ENCODE measurements at regions not wholly inside any gene's neighbourhood (a gene's known extent, or its start where the extent isn't known, plus 50 kb on each side); places are given as distances from the start of the nearest gene placed in this dataset.

DNA sequence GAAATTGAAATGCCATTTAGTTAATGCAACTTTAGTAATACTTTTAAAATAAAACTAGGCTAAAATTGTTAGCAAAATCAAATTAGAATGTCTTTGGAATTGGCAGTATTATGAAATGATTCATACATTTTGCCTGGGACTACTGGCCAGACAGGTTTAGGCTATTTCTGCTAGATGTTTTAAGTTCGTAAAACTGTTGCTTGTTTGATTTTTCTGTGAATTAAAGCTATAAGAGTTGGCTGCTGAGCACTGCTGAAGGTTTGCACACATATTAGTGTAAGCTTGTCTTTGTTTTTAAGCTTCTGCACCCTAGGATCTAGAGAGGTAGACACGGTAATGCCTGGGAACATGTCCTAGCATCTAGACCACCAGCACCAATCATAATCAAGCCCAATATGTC is 1094.6 kb upstream of the ADGRL4 start:
- Mint-ChIP-seq H3K27ac (no peak overlapping the region), H3K36me3 (ENCODE audit: insufficient read depth in 2 of 2) (peaks cover 0 to 4% of the 10 kb centered on the region in 2 donors), H3K4me3 (no peak overlapping the region), H3K4me1 (ENCODE audit: low read depth) (no peaks in the 10 kb centered on the region), H3K9me3 (peaks cover 4 to 7% of the 10 kb centered on the region in 2 donors), H3K27me3 (ENCODE audit: low read depth) (no peaks in the 10 kb centered on the region)
- ATAC-seq (replicated peaks in 1 of 2) (no peak), DNase-seq (no peak)

DNA sequence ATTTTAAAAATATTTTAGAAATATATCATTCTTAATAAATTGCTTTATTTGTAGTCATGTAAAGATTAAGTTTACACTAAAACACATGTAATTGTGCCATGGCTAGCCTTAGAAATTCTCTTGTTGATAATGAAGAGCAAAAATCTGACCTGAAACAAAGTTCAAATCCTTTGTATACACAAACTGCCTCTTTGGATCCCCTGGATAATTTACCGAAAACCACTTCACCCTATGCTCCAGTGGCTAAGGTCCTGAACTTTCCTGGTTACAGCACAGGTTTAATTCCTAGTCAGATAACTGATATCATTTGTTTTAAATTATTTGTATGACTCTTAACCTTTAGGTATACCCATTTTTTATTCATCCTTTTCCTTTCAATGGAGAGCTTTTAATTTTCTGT is 1093.2 kb upstream of the ADGRL4 start:
- DNase-seq = no peak

DNA sequence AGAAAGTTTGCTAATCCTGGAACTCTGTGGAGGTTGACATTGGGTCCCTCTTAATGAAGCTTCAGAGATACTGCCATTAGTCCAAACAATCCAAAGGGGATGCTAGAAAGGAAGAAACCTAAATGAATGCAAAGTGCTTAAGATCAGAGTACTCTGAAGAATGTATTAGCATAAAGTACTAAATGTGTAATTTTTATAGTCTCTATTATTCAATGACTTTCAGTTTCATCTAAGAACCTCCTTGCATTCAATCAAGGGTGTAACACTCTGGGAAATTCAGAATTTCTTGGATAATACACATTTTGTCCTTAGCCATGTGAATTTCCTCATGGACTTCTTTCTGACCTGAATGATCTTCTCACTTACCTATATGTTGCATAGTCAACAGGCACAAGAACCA is 1078.5 kb upstream of the ADGRL4 start:
- Mint-ChIP-seq H3K36me3 (ENCODE audit: insufficient read depth in 2 of 2) (no peaks in the 10 kb centered on the region), H3K27me3 (ENCODE audit: low read depth) (no peaks in the 10 kb centered on the region), H3K9me3 (peaks cover 0 to 3% of the 10 kb centered on the region in 2 donors), H3K4me3 (no peak overlapping the region), H3K27ac (no peak overlapping the region), H3K4me1 (ENCODE audit: low read depth) (no peaks in the 10 kb centered on the region)
- ATAC-seq (replicated peaks in 1 of 2) (no peak), DNase-seq (no peak)

More for the DNA sequence above, 1093.2 kb upstream of the ADGRL4 start:
- peaks cover 0 to 4% of the 10 kb centered on the region in 2 donors for H3K36me3 Mint-ChIP-seq (ENCODE audit: insufficient read depth in 2 of 2)
- H3K9me3 Mint-ChIP-seq = peaks cover 4 to 7% of the 10 kb centered on the region in 2 donors
- H3K4me3 Mint-ChIP-seq = no peak overlapping the region
- no peak overlapping the region for H3K27ac Mint-ChIP-seq
- H3K4me1 Mint-ChIP-seq (ENCODE audit: low read depth) = no peaks in the 10 kb centered on the region
- H3K27me3 Mint-ChIP-seq (ENCODE audit: low read depth) = no peaks in the 10 kb centered on the region
- ATAC-seq (replicated peaks in 1 of 2) = no peak

DNA sequence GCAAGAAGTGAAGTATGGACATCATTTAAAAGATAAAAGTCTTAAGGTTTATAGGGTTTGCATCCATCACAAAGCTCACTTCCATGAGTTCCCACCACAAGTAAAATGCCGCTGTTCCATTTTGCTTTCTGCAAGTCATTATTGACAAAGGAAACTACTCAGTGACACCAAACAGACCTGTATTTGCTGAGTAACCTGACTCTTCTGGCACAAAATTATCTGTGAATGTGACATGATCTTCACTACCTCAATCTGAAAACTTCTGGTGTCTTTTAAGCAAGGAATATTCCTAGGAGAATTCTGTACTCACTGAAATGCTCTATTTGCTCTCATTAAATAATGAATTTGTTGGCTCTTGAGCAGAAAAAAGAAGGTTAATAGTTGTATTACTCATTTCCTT is 1077.4 kb upstream of the ADGRL4 start:
- no peak overlapping the region for H3K4me3 Mint-ChIP-seq
- H3K36me3 Mint-ChIP-seq (ENCODE audit: insufficient read depth in 2 of 2) = no peaks in the 10 kb centered on the region
- ATAC-seq (replicated peaks in 1 of 2) = no peak
- H3K4me1 Mint-ChIP-seq (ENCODE audit: low read depth) = no peaks in the 10 kb centered on the region
- no peak for DNase-seq
- no peaks in the 10 kb centered on the region for H3K27me3 Mint-ChIP-seq (ENCODE audit: low read depth)
- peaks cover 0 to 3% of the 10 kb centered on the region in 2 donors for H3K9me3 Mint-ChIP-seq
- H3K27ac Mint-ChIP-seq = no peak overlapping the region

DNA sequence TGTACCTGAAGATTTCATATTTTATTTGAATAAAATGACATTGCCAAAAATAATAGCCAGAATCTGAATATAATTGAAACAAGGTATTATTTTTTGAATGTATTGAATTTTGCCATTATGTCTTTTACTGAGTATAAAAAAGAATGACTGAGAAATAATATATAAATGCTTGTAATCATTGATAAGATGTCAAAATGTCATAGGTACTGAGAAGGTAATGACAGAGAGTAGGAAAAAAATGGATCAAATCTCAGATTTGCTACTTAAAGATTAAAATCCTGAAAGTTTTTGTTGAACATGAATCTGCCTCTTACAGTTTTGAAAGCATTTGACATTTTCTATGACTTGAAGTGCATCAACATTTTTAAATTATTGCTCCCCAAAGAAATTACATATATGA is 1069.9 kb upstream of the ADGRL4 start:
- Mint-ChIP-seq H3K9me3 (peaks cover 4 to 5% of the 10 kb centered on the region in 2 donors), H3K27me3 (ENCODE audit: low read depth) (no peaks in the 10 kb centered on the region), H3K27ac (no peak overlapping the region), H3K4me1 (ENCODE audit: low read depth) (no peaks in the 10 kb centered on the region), H3K4me3 (no peak overlapping the region), H3K36me3 (ENCODE audit: insufficient read depth in 2 of 2) (no peaks in the 10 kb centered on the region)
- DNase-seq (no peak), ATAC-seq (replicated peaks in 1 of 2) (no peak)

DNA sequence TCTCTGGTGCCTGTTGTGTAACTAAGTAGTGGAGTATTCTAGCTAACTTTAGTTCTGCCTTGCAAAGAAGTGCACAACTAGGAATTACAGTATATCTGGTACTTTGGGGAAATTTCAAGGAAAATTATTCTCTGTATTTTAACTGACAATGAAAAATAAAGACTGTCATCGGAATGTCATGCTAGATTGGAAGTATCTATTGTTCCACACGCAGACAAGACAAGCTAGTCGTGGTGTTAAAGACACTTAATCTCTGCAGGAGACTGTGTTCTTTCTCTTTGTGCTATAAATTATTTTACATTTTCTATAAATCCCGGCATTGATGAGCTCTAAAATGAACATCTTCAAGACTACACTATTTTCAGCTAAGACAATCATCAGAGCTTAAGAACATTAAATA is 1068.8 kb upstream of the ADGRL4 start:
- Mint-ChIP-seq H3K9me3 (peaks cover 1 to 5% of the 10 kb centered on the region in 2 donors), H3K27ac (no peak overlapping the region), H3K27me3 (ENCODE audit: low read depth) (no peaks in the 10 kb centered on the region), H3K4me1 (ENCODE audit: low read depth) (no peaks in the 10 kb centered on the region), H3K4me3 (no peak overlapping the region), H3K36me3 (ENCODE audit: insufficient read depth in 2 of 2) (no peaks in the 10 kb centered on the region)
- ATAC-seq (replicated peaks in 1 of 2) = no peak
- DNase-seq = no peak

DNA sequence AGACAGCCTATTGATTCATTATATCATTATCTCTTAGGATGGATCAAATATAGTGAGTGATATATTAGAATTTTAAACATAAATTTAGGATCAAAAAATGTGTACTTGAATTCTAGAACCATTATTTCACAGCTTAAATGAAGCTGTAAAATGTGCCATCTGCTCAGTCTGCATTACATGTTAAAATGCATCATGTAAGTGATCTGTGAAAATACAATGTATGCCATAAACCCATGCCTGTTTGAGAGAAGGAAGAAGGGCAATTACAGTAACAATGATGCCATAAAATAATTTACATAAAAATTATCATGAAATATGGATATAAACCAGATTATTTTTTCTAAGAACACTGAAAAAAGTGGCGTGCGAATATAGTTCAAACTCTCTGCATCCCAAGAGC is 1066.0 kb upstream of the ADGRL4 start:
- Mint-ChIP-seq H3K36me3 (ENCODE audit: insufficient read depth in 2 of 2) (no peaks in the 10 kb centered on the region), H3K27ac (no peak overlapping the region), H3K9me3 (peaks cover 0 to 5% of the 10 kb centered on the region in 2 donors), H3K4me3 (no peak overlapping the region), H3K4me1 (ENCODE audit: low read depth) (no peaks in the 10 kb centered on the region), H3K27me3 (ENCODE audit: low read depth) (no peaks in the 10 kb centered on the region)
- no peak for ATAC-seq (replicated peaks in 1 of 2)
- no peak for DNase-seq

DNA sequence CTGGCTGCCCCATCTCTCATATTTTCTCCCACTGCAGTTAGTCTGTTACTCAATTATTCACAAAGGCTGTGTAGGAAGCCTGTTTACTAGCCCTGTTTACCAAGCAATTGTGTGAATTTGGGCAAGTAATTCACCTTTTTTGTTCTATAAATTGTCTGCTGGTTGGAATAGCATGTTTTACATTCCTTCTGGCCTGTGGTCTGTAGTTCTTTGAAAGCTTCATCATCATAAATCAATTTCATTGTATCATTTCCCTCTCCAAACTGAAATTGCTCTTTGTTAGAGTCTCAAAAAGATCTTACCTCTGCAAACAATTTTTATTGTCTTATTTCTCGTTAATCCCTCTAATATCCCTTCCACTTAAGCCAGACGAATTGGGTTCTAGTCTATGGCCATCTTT is 1059.5 kb upstream of the ADGRL4 start:
- Mint-ChIP-seq H3K4me3 (no peak overlapping the region), H3K27ac (no peak overlapping the region), H3K4me1 (ENCODE audit: low read depth) (no peaks in the 10 kb centered on the region), H3K9me3 (peaks cover 4 to 7% of the 10 kb centered on the region in 2 donors), H3K36me3 (ENCODE audit: insufficient read depth in 2 of 2) (no peaks in the 10 kb centered on the region), H3K27me3 (ENCODE audit: low read depth) (no peaks in the 10 kb centered on the region)
- DNase-seq = no peak
- no peak for ATAC-seq (replicated peaks in 1 of 2)

DNA sequence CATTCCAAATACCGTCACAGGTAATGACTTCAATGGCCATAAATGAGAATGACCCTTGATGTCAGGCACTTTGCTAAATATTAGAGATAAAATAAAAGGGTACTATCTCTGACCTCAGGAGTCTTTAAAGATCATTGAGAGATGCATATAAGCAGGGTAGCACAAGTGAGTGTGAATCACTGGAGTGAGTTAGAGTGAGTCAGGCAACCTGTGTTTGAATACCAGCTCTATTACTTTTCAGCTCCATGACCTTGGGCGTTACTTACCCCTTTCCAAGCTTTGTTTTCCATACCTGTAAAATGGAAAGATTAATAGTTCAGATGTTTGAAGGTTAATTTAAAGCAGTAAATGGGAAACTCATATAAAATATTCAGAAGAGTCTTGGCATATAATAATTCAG is 1058.0 kb upstream of the ADGRL4 start:
- ATAC-seq (replicated peaks in 1 of 2) (no peak), DNase-seq (no peak)
- H3K9me3 Mint-ChIP-seq = peaks cover 4 to 13% of the 10 kb centered on the region in 2 donors
- H3K4me1 Mint-ChIP-seq (ENCODE audit: low read depth) = no peaks in the 10 kb centered on the region
- H3K4me3 Mint-ChIP-seq = no peak overlapping the region
- no peaks in the 10 kb centered on the region for H3K27me3 Mint-ChIP-seq (ENCODE audit: low read depth)
- no peaks in the 10 kb centered on the region for H3K36me3 Mint-ChIP-seq (ENCODE audit: insufficient read depth in 2 of 2)
- H3K27ac Mint-ChIP-seq = no peak overlapping the region

DNA sequence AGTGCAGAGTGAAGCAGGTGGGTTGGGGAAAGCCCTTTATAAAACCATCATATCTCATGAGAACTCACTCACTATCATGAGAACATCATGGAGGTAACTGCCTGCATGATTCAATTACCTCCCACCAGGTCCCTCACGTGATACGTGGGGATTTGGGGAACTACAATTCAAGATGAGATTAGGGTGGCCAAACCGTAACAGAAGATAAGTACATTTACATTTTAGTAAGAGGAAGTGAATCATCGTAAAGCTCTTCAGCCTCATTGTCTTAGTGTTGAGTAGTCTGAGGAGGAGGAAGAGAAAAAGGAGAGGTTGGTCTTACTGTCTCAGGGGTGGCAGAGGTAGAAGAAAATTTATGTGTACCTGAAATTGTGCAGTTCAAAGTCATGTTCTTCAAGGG is 1053.4 kb upstream of the ADGRL4 start:
- Mint-ChIP-seq H3K27me3 (ENCODE audit: low read depth) (no peaks in the 10 kb centered on the region), H3K27ac (no peak overlapping the region), H3K36me3 (ENCODE audit: insufficient read depth in 2 of 2) (no peaks in the 10 kb centered on the region), H3K4me3 (no peak overlapping the region), H3K4me1 (ENCODE audit: low read depth) (no peaks in the 10 kb centered on the region), H3K9me3 (peaks cover 0 to 11% of the 10 kb centered on the region in 2 donors)
- no peak for ATAC-seq (replicated peaks in 1 of 2)
- no peak for DNase-seq

DNA sequence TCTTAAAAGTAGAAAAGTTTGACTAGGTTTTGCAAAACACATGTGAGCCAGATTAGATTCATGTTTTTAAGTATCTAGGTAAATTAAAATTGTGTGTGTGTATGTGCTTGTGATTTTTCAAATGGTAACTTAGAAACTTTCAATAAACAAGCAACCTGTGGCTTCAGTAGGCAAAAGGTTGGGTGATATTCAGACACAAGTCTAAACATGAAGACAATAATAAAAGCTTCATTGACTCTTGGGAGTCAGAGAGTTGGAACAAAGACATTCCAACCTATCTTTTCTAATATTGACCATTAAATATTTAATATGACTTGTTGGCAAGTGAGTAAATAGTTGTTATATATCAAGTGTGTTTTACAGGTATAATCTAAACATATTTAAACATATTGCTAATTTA is 1049.6 kb upstream of the ADGRL4 start:
- no peaks in the 10 kb centered on the region for H3K36me3 Mint-ChIP-seq (ENCODE audit: insufficient read depth in 2 of 2)
- ATAC-seq (replicated peaks in 1 of 2) (no peak), DNase-seq (no peak)
- no peak overlapping the region for H3K4me3 Mint-ChIP-seq
- H3K4me1 Mint-ChIP-seq (ENCODE audit: low read depth) = no peaks in the 10 kb centered on the region
- peaks cover 2 to 6% of the 10 kb centered on the region in 2 donors for H3K9me3 Mint-ChIP-seq
- no peak overlapping the region for H3K27ac Mint-ChIP-seq
- H3K27me3 Mint-ChIP-seq (ENCODE audit: low read depth) = no peaks in the 10 kb centered on the region

DNA sequence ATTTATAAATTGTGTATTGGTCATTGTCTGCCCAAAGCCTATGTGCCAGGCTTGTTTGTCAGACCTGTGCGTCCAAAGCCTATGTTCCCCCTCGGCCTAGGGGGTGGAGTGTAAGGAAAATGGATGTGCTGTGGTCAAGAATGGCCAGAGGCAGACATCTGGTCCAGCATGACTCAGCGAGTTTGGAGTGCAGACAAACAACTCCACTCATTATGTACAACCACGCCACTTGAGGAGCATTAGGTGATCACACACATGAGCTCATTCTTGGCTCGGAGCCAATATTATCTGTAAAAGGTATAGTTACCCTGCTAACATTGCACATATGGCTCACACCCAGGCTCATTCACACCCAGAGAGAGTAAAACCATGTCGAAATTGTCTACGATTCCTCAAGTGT is 1047.6 kb upstream of the ADGRL4 start:
- H3K4me3 Mint-ChIP-seq = no peak overlapping the region
- H3K9me3 Mint-ChIP-seq = peaks cover 0 to 2% of the 10 kb centered on the region in 2 donors
- ATAC-seq (replicated peaks in 1 of 2) = no peak

DNA sequence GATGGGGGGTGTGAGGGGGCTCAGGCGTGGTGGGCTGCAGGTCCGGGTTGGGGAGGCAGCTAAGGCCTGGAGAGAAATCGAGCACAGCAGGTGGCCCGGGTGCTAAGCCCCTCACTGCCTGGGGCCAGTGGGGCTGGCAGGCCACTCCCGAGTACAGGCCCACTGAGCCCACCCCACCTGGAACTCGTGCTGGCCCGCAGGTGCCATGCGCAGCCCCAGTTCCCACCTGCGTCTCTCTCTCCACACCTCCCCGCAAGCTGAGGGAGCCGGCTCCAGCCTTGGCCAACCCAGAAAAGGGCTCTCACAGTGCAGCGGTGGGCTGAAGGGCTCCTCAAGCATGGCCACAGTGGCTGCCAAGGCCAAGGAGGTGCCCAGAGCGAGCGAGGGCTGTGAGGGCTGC is 1047.1 kb upstream of the ADGRL4 start:
- peaks cover 0 to 2% of the 10 kb centered on the region in 2 donors for H3K9me3 Mint-ChIP-seq
- H3K27ac Mint-ChIP-seq = no peak overlapping the region
- no peak for DNase-seq
- ATAC-seq (replicated peaks in 1 of 2) = no peak
- no peaks in the 10 kb centered on the region for H3K27me3 Mint-ChIP-seq (ENCODE audit: low read depth)
- H3K4me1 Mint-ChIP-seq (ENCODE audit: low read depth) = no peaks in the 10 kb centered on the region
- H3K4me3 Mint-ChIP-seq = no peak overlapping the region
- no peaks in the 10 kb centered on the region for H3K36me3 Mint-ChIP-seq (ENCODE audit: insufficient read depth in 2 of 2)

More for the DNA sequence above, 1047.6 kb upstream of the ADGRL4 start:
- no peak for DNase-seq
- H3K36me3 Mint-ChIP-seq (ENCODE audit: insufficient read depth in 2 of 2) = no peaks in the 10 kb centered on the region
- no peaks in the 10 kb centered on the region for H3K27me3 Mint-ChIP-seq (ENCODE audit: low read depth)
- H3K4me1 Mint-ChIP-seq (ENCODE audit: low read depth) = no peaks in the 10 kb centered on the region
- no peak overlapping the region for H3K27ac Mint-ChIP-seq

DNA sequence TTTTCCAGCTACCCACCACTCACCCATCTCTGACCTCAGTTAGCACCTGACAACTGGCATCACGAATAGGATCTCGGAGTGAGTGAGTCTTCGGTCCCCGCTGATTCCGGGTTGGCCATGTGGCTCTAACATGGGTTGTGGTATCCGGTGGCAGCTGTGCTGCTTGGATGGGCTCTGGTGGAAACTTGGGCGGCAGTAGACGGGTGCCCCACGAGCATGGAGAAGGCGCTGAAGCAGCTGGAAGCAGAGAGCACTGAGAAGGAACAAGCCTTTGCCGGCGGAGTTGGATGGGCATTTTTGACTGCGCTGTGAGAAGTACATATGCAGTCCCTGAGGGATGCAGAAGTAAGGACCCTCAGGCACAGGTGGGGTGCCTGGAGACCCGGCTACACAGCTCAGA is 1044.0 kb upstream of the ADGRL4 start:
- H3K36me3 Mint-ChIP-seq (ENCODE audit: insufficient read depth in 2 of 2) = no peaks in the 10 kb centered on the region
- no peaks in the 10 kb centered on the region for H3K27me3 Mint-ChIP-seq (ENCODE audit: low read depth)
- H3K4me3 Mint-ChIP-seq = no peak overlapping the region
- no peaks in the 10 kb centered on the region for H3K4me1 Mint-ChIP-seq (ENCODE audit: low read depth)
- no peak for DNase-seq
- no peak overlapping the region for H3K27ac Mint-ChIP-seq
- ATAC-seq (replicated peaks in 1 of 2) = no peak
- H3K9me3 Mint-ChIP-seq = peaks cover 3% of the 10 kb centered on the region in 2 donors

Measured in activated T-cell treated with anti-CD3 and anti-CD28 coated beads, Interleukin-2, amount 50 U/mL, for 72 hours (primary cell).